GM04503 (cell line): ENCODE measurements at regions not wholly inside any gene's neighbourhood (a gene's known extent, or its start where the extent isn't known, plus 50 kb on each side); places are given as distances from the start of the nearest gene placed in this dataset.
A peak's percentile ranks its signal among the peaks of the same experiment; 100 is the strongest.

Experiments
- DNase-seq: peaks from one replicate; pipeline ENCODE4 v3.0.0-alpha.2; 2012; ENCODE audit warnings: low read depth

DNA sequence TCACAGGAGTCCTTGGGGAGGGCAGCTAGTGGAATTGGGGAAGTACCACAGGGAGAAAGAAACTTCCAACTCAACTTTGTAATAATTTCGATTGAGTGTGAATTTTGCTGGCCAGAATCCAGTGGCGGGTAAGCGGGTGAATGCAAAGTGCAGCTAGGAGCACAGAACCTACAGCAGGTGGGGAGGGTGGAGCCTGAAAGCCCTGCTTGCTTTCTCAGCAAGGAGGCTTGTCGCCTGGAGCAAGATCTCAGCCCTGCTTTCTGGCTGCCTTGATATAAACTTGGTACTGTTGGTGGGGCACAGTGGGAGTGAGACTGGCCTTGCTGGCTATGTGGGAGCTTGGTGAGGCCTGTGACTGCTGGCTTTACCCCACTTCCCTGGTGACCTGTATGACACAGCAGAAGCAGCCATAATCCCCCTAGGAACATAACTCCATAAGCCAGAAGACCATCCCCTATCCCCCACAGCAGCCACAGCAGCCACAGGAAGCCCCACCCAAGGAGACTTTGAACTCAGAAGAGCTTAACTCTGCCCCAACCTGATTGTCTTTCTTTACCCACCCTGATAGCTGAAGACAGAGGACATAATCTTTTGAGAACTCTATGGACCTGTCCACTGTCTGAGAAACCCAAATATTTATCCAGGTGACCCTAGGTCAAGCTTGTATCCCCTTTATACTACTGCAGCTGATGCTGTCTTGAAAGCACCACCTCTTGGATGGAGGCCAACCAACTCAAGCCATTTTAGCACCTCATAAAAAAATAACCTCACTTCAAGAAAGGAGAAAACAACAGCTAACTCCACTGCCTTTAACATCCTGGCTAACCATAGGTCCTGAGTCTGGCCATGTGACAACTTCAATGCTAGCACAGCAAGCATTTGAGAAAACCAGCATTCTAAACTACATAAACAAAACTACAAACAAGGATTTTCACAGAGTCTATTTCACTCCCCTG is 87.2 kb upstream of the PDE5A start:
- DNase-seq = no peak

DNA sequence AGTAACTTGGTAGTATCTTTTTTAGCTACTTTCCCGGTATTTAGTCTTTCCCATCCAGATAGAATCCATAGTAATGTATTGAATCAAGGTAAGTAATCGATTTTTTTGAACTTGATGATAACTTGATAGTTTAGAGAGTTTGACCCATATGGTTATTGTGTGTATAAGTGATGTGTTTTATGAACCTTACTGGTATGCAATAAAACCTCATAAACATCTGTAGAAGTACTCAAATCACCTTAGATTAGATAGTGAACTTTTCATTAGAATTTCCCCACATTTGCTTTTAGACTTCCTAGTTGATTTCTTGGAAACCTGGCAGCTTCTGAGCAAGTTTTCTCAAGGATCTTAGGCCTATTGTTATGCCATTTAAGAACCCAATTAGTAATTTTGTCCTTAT is 80.8 kb upstream of the PDE5A start:
- DNase-seq = no peak

DNA sequence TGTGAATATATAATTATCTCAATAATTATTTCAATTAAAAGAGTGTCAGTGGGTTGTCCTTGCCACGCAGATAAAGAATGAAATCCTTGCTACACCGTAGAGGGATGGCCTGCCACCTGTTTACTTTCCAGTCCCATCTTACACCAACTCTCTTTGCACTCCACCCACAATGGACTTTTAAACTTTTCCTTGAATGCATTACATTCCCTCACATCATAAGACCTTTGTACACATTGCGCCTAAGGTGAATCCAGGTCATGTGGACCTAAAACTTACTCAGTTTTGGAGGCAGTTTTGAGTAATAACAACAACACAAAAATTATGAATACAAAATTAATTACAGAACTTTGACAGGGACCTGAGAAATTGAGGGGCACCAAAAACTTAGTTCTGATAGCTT is 78.7 kb upstream of the PDE5A start:
- DNase-seq = no peak

DNA sequence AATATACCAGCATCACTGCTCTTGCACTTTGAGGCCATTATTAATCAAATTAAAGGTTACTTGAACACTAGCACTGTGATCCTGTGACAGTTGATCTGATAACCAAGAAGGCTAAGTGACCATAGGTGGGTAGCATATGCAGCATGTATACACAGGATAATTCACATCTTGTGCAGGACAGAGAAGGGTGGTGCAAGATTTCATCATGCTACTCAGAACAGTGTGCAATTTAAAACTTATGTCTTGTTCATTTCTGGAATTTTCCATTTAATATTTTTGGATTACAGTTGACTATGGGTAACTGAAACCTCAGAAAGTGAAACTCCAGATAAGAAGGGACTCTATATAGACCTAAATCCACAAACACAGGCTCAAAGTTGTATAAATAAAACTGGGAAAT is 78.2 kb upstream of the PDE5A start:
- no peak for DNase-seq

DNA sequence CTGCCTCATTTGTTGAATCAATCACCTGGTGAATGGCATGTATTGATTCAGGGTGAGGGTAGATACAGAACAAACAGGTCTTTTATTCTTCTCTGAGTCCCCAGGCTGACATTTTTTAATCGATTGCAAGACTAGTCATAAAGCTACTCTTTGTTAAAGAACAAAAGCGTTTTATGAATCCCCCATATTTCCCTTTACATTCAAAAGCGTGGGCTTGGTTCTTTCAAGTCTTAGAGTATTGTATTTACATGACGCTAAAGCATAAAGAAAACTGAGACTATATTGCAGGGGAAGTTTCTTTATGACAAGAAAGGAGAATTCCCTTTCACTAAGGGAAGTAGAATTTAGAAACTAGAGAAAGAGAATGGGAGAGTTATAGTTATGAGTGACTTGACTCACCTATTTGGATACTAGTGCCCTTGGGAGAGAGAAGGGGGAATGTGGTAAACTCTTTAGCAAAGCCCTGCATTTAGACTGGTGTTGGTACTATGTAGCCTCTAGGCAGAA is 69.3 kb upstream of the PDE5A start:
- no peak for DNase-seq

DNA sequence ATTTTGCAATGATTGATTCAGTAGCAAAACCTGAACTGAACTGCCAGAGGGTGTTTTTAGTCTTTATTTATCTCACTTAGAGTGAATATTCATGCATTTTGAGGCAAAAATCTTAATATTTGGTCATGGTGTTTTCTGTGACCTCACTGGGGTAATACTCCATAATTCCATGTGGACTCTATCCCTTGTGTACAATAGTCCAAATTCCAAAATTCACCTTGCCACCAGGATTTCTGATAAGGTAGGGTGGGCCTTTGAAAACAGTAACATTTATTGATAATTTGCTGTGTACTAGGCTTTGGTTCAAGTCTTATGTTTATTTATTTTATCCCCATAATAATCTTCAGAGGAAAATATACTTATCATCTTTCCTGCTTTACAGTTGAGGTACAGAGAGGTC is 68.4 kb upstream of the PDE5A start:
- DNase-seq = no peak

DNA sequence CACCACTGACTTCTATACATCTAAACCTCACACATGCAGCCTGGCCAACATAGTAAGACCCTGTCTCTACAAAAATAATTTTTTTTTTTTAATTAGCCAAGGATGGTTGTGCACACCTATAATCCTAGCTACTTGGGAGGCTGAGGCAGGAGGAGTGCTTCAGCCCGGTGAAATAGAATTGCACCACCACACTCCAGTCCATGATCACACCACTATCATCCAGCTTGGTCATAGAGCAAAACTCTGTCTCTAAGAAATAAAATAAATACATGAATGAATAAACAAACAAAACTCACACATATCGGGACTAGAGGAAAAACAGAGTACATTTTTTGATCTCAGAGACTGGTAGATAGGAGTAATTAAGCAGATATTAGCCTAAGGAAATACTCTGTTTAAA is 66.6 kb upstream of the PDE5A start:
- DNase-seq = no peak

DNA sequence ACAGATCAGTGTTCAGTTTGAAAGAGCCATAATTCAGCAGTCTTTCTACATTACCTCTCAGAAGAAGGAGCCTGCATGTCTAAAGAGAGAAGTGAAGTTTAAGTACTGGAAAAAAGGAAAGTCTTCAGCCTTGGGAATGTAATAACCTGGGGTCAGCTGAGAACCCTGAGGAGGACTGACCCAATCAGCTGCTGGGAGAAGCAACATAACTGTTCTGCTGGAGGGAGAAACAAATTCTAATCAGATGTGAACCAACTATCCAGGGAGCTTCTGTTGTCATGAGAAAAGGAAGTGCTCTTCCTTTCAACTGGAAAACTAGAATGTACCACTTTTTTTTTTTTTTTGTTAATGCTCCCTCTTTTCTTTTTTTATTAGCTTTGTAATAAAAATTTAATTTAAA is 64.5 kb upstream of the PDE5A start:
- DNase-seq = no peak

DNA sequence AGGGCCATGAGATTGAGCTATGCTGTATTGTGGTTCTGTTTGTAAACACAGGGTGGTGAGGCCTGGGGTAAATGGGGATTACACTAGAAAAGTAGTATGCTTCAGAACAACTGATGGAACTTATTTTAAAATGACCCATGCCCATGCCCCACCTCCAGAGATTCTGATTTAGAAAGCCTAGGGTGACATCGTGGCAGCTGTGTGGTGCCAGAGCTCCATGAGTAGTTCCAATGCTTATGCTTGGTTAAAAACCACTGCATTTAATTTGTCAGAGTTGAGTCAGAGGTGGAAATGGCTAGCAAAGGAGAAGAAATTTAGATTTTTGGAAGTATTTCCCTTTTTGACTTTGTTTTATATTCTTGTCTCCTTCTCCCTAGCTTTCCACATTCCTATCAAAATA is 63.4 kb upstream of the PDE5A start:
- peak; percentile 17 for DNase-seq

DNA sequence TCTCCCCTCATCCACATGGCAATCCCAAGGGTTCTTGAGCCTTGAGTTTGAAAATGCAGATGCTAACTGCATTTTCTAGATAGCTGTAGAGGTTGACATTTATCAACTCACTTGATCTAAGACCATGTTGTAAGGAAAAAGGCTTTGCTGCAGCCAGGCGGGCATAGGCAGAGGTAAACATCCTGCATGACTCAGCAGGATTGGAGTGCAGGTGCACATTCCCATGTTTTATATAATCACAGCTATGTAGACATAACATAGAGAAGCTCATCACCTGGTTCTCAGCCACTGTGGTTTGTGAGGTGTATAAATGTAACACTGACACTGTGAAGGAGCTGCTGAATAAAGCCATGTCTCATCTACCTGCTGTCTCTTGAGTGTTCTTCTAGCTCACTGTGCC is 62.3 kb upstream of the PDE5A start:
- no peak for DNase-seq

DNA sequence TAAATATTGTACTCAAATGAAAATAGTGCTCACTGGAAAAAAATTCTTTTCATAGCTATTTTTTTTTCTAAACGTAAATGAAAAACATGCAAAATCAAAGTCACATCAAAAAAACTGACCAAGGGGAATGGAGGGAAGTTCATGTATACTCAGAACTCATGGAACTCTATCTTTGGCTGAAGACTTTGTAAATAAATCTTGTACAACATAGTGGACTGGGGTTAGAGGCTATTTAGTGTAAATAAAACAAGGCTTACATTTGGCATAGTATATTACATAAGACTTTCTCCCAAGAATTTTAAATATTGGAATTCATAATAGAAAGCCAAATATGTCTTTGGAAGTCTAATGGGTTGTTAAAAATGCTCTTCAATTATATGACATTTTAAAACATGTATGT is 59.8 kb upstream of the PDE5A start:
- DNase-seq = no peak

DNA sequence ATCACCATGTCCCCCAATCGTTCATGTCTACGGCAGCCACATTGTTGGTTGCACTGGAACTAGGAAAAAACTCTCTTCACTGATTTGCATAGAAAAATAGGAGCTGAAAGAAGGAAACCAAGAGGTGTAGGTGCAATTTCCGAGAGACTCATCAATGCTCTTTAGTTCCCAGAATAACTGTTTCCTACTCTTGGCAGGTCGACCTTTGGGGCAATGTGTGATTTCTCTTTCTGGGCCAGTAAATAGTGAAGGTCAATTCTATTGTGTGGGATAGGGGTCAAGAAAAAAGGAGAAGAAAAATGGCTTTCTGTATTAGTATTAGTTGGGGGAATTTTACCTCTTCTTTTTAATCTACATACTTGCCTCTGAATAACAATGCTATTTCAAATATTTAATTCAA is 55.9 kb upstream of the PDE5A start:
- no peak for DNase-seq

DNA sequence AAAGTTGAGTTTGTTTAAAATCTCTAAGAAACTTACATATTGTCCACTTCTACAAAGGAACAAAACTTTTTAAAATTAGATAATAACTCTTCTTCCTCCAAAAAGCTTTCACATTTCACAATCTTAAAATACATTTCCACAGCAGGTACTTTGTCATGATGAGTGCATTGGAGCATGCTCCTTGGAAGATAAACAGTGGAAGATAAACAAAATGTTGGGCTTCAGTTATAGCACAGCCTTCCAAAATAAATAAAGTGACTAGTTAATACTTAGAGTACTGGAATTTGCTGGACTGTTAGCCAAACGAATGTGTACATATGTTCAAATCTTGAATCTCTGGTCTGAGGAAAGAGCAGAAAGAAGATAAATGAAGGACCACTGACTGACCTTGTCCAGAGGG is 54.9 kb upstream of the PDE5A start:
- peak; percentile 29 for DNase-seq

DNA sequence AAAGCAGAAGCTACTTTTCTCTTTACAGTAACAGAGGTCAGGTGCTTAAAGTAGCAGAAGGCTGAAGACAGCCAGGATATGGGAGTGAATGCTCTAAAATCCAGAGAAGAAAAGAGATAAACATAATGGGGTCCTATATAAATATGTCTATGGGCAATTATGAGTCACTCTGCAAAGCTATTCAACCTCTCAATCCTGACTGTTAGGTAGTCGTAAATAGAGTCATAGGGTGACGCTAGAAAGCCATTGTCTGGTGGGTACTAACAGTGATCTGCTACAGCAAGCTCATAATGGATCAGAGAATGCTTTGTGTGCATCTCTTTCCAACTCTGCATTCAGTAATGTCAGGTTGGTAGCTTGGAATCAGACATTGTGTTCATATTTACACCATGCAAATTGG is 53.5 kb upstream of the PDE5A start:
- DNase-seq = no peak

DNA sequence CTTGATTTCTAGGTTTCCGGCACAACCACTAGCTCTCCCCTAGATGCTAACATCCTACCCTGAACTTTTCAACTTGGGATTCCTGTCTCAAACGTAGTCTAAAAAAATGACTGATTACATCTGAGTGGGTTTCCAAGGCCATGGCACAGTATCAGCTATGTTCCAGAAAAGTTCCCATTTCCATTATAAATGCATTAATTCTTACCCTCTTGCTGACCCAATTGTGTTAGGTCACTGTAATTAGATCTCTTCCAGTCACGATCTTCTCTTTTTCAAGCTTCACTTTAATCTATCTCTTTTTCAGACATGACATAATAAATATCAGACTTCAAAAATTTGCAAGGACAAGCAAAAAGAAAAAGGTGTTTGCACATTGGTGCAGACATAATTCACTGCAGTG is 50.6 kb upstream of the PDE5A start:
- DNase-seq = no peak

DNA sequence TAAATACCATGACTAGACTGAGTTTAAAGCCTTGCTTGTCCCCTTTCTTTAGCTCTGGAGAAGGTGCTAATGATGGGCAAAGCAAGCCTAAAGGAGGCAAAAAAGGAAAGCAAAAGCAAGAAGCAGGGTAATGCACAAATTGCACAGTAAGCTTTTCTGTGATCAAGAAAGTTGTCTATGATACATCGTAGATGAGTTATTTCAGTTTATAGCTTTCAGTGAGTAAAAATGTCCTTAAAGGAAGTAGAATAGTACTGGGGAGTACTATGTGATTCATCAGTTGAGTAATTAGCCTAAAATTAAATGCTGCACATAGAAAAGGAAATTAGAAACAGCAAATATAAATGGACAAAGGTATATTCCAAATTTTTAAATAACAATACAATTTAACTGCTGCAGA is 50.2 kb upstream of the PDE5A start:
- DNase-seq = no peak
